Endothelial cell of umbilical vein (primary cell): ENCODE measurements at regions not wholly inside any gene's neighbourhood (a gene's known extent, or its start where the extent isn't known, plus 50 kb on each side); places are given as distances from the start of the nearest gene placed in this dataset.

Experiments used
- BruUV-seq: library from RNA; stranded (reverse); fragments of 400-500 nt; replicated peaks from 2 replicates; lab custom pipeline; 2021; lab: Mats Ljungman, UMichigan
- CTCF ChIA-PET: fragments of 300-600, 350-600 bp; sonication (Branson Sonifier 250); formaldehyde crosslinking; loops from one replicate; lab custom pipeline; 2021; ENCODE audit warnings: antibody characterized with exemption, inconsistent platforms; lab: Charles Lee
- POLR2A ChIA-PET: fragments of 300-600, 350-600 bp; sonication (Branson Sonifier 250); formaldehyde crosslinking; loops from one replicate; lab custom pipeline; 2021; ENCODE audit warnings: antibody characterized with exemption, inconsistent platforms; lab: Charles Lee
- DNase-seq: peaks from one replicate; pipeline ENCODE4 v3.0.0-alpha.2; 2011; ENCODE audit warnings: low read depth, low spot score
- FAIRE-seq: peaks from 2 replicates; lab custom pipeline; 2011; peaks lifted over from hg19 to GRCh38; lab: Jason Lieb, UNC
- H2AFZ ChIP-seq: 2 replicates; pipeline ENCODE4 v1.6.0; 2012; ENCODE audit warnings: low read depth, low read length, control low read depth, inconsistent platforms
- H3K27ac ChIP-seq: 2 replicates; pipeline ENCODE4 v1.5.1; 2011; ENCODE audit warnings: low read depth, mild to moderate bottlenecking, control low read depth, low read length, moderate library complexity; ENCODE audit not compliant: insufficient read depth
- H3K27me3 ChIP-seq, 2 experiments: 2 replicates each; pipeline versions ENCODE4 v1.6.0 to v1.6.1; 2011; ENCODE audit warnings: low read length in 2 of 2, mixed read lengths in 1 of 2; ENCODE audit not compliant: control insufficient read depth in 2 of 2, insufficient read depth in 2 of 2
- H3K36me3 ChIP-seq, 2 experiments: 2 replicates in 1 of 2; 3 replicates in 1 of 2; pipeline ENCODE4 v1.5.1; 2011; ENCODE audit warnings: low read length in 2 of 2, mild to moderate bottlenecking in 1 of 2, moderate library complexity in 1 of 2; ENCODE audit not compliant: control insufficient read depth in 2 of 2, insufficient read depth in 2 of 2; ENCODE audit errors: extremely low read depth in 1 of 2
- H3K4me1 ChIP-seq: 3 replicates; pipeline ENCODE4 v1.5.1; 2011; ENCODE audit warnings: mild to moderate bottlenecking, low read length; ENCODE audit not compliant: control insufficient read depth, insufficient read depth; ENCODE audit errors: extremely low read depth
- H3K4me2 ChIP-seq: 2 replicates; pipeline ENCODE4 v1.6.1; 2011; ENCODE audit warnings: low read length, control low read depth, mixed read lengths; ENCODE audit not compliant: insufficient read depth
- H3K4me3 ChIP-seq, 3 experiments: fragments of 200-600 bp in 1 of 3; sonication (generic), shearing (Covaris generic) in 1 of 3; replicated peaks in 1 of 3; 2 replicates each; pipeline ENCODE4 v1.5.1; 2011 to 2016; ENCODE audit warnings: control low read depth in 3 of 3, low read length in 3 of 3, mild to moderate bottlenecking in 2 of 3, inconsistent platforms in 1 of 3, low read depth in 1 of 3, moderate library complexity in 1 of 3; ENCODE audit not compliant: insufficient read depth in 1 of 3
- H3K79me2 ChIP-seq: 2 replicates; pipeline ENCODE4 v1.6.0; 2012; ENCODE audit warnings: low read length, inconsistent platforms; ENCODE audit not compliant: control insufficient read depth, insufficient read depth
- H3K9ac ChIP-seq: replicated peaks from 2 replicates; pipeline ENCODE3; 2011; ENCODE audit warnings: low read length, control low read depth; ENCODE audit not compliant: insufficient read depth; ENCODE audit errors: extremely low read depth
- H3K9me1 ChIP-seq: replicated peaks from 3 replicates; pipeline ENCODE4 v1.6.0; 2011; ENCODE audit warnings: mild to moderate bottlenecking, low read length; ENCODE audit not compliant: control insufficient read depth, insufficient read depth; ENCODE audit errors: extremely low read depth
- H3K9me3 ChIP-seq: replicated peaks from 2 replicates; pipeline ENCODE4 v1.5.1; 2012; ENCODE audit warnings: low read length, inconsistent platforms; ENCODE audit not compliant: control insufficient read depth, insufficient read depth
- H4K20me1 ChIP-seq: replicated peaks from 2 replicates; pipeline ENCODE3; 2011; ENCODE audit warnings: mild to moderate bottlenecking, low read length; ENCODE audit not compliant: control insufficient read depth, insufficient read depth; ENCODE audit errors: extremely low read depth
- CTCF ChIP-seq, 2 donors: IDR thresholded peaks; 1 replicate in 1 of 2; 2 replicates in 1 of 2; pipeline ENCODE4 v1.5.1; 2011; ENCODE audit warnings: low read length in 2 of 2, mild to moderate bottlenecking in 2 of 2, moderate library complexity in 2 of 2, control low read depth in 1 of 2, inconsistent platforms in 1 of 2, low read depth in 1 of 2; ENCODE audit not compliant: insufficient read depth in 1 of 2; ENCODE audit errors: extremely low read depth in 1 of 2
- EZH2 ChIP-seq: IDR thresholded peaks from 2 replicates; pipeline ENCODE4 v1.6.1; 2012; ENCODE audit warnings: borderline replicate concordance, low read depth, mild to moderate bottlenecking, moderate library complexity, low read length, inconsistent platforms; ENCODE audit not compliant: severe bottlenecking
- FOS ChIP-seq: IDR thresholded peaks from 2 replicates; pipeline ENCODE4 v1.6.1; 2011; ENCODE audit warnings: mild to moderate bottlenecking, low read length, moderate library complexity, borderline replicate concordance; ENCODE audit not compliant: insufficient read depth
- GATA2 ChIP-seq: IDR thresholded peaks from 2 replicates; pipeline ENCODE4 v1.7.0; 2011; ENCODE audit warnings: low read depth, mild to moderate bottlenecking, moderate library complexity, mixed read lengths, low read length; ENCODE audit not compliant: insufficient read length, insufficient read depth
- JUN ChIP-seq: IDR thresholded peaks from 2 replicates; pipeline ENCODE4 v1.6.1; 2011; ENCODE audit warnings: borderline replicate concordance, low read depth; ENCODE audit not compliant: insufficient read length, insufficient read depth
- MYC ChIP-seq: IDR thresholded peaks from one replicate; pipeline ENCODE4 v1.6.1; 2011; ENCODE audit warnings: mild to moderate bottlenecking, low read depth, low read length
- dilution Hi-C: fragments of 300-500 bp; cut with MboI; formaldehyde crosslinking; loops from one replicate; pipeline ENCODE4 v1.15.0; 2019; ENCODE audit warnings: low sequenced_read_pairs; ENCODE audit not compliant: extremely low pct_ligation_motif_present
- intact Hi-C: fragments of 100-400 bp; cut with micrococcal nuclease; formaldehyde crosslinking; loops from one replicate; pipeline ENCODE4 v1.10.0; 2022

DNA sequence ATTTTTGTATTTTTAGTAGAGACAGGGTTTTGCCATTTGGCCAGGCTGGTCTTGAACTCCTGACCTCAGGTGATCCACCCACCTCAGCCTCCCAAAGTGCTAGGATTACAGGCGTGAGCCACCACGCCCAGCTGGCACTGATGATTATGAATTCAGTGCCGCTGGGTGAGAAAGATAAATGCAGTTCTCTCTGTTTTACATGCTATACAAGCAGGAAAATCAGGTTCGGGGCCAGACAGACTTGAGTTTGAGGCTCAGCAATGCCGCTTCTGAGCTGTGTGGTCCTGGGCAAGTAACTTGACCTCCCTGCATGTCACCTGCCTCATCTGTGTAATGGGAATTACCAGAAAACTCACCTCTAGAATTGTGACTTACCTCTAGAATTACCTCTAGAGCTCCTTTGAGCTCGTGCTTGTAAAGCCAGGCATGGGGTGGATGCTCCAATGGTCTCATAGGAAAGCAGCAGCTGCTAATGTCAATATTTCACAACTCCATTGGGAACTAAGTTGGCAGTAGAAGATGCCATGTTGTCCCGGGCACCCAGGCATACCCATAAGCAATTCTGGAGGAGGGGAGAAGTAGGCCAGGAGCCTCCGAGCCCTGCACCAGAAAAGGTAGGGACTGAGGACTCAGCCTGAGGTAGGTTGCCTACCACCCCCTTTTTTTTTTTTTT is 119.8 kb upstream of the SLC25A33 start:
- TF ChIP-seq FOS: no peak
- TF ChIP-seq JUN: no peak
- TF ChIP-seq MYC: no peak
- TF ChIP-seq EZH2: no peak
- no peak for TF ChIP-seq GATA2
- no peak for TF ChIP-seq CTCF (IDR thresholded peaks at IDR 0.05; ENCODE audit: extremely low read depth in 1 of 2, insufficient read depth in 1 of 2, low read depth in 1 of 2, low read length in 2 of 2)
- CTCF ChIA-PET: interaction anchor here (1.5 kb wide), 1 partner anchor 10 kb away, joined by 3 read pairs; no protein-coding TSS in a partner anchor

More for the DNA sequence above, 119.8 kb upstream of the SLC25A33 start:
- Histone ChIP-seq H3K27ac (no peak overlapping the region), H3K79me2 (no peaks in the 10 kb centered on the region), H3K9ac (no peak overlapping the region), H3K4me3 (no peak overlapping the region), H3K9me3 (no peaks in the 10 kb centered on the region), H3K27me3 (peaks cover 0 to 2% of the 10 kb centered on the region in 2 experiments), H3K36me3 (no peaks in the 10 kb centered on the region), H3K4me1 (no peaks in the 10 kb centered on the region), H3K9me1 (no peaks in the 10 kb centered on the region), H3K4me2 (no peak overlapping the region), H2AFZ (no peak overlapping the region), H4K20me1 (no peaks in the 10 kb centered on the region)
- FAIRE-seq (no peak), DNase-seq (no peak)
- POLR2A ChIA-PET: no interaction called here
- dilution Hi-C loops: no loop called here
- intact Hi-C loops: no loop called here
- no TSS peak for BruUV-seq
